ENCODE measurements at regions not wholly inside any gene's neighbourhood (a gene's known extent, or its start where the extent isn't known, plus 50 kb on each side); places are given as distances from the start of the nearest gene placed in this dataset.
A peak's percentile ranks its signal among the peaks of the same experiment; 100 is the strongest.
"Not testable (repeated sequence)": the region's sequence is repeated elsewhere in the genome, so short reads cannot be mapped to it uniquely, and the experiment has no call there.

DNA sequence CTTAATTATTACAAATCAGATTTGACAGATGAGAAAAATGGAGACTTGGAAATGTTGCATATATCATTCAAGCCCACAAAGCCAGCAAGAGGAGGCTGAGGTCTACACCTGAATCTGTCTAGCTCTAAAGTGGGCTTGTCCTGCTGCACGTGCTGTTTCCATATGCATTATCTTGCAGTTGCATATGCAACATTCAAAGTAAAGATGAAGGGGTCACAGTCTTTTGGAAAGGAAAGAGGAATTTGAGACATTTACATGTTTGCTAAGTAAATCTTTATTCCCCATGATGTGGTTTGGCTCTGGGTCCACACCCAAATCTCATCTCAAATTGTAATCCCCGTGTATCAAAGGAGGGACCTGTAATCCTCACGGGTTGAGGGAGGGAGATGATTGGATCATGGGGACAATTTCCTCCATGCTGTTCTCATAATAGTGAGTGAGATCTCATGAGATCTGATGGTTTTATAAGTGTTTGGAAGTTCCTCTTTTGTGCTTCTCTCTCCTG lies 98.3 kb downstream of the BACH1 start:
- DNase-seq: no peak

GRCh38 chr21:29403301-29403700 lies 104.6 kb downstream of the BACH1 start:
- DNase-seq: no peak

- no peak for DNase-seq
Measured at GRCh38 chr21:29403922-29404538, 105.3 kb downstream of the BACH1 start.

GRCh38 chr21:29405503-29406122 lies 106.9 kb downstream of the BACH1 start:
- no peak for DNase-seq

- no peak for DNase-seq
Measured at GRCh38 chr21:29406385-29406784, 107.7 kb downstream of the BACH1 start.

DNA sequence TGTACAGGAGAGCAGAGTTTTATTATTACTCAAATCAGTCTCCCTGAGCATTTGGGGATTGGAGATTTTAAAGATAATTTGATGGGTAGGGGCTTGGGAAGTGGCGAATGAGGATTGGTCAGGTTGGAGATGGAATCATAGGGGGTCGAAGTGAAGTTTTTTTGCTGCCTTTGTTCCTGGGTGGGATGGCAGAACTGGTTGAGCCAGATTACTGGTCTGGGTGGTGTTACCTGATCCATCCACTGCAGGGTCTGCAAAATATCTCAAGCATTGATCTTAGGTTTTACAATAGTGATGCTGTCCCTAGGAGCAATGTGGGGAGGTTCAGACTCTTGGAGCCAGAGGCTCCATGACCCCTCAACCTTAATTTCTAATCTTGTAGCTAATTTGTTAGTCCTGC lies 108.8 kb downstream of the BACH1 start:
- no peak for DNase-seq

- DNase-seq: no peak
Measured at GRCh38 chr21:29413683-29414082, 115.0 kb downstream of the BACH1 start.

GRCh38 chr21:29416268-29416667 lies 117.5 kb downstream of the BACH1 start:
- no peak for DNase-seq

- DNase-seq: no peak
Measured at GRCh38 chr21:29418813-29419212, 120.1 kb downstream of the BACH1 start.

DNA sequence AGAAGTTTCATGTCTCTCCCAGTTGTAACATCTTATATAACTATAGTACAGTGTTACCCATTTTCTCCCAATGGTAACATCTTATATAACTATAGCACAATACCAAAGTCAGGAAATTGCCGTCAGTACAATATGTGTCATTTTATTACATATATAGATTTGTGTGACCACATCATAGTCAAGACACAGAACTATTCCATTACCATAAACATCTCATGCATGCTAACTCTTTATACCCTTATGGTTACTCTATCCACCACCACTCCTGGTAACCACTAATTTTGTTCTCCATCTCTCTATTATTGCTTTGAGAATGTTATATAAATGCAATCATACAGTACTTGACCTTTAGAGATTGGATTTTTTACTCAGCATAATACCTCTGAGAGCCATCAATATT lies 120.7 kb downstream of the BACH1 start:
- DNase-seq: no peak

GRCh38 chr21:29423099-29423870 lies 124.6 kb downstream of the BACH1 start:
- no peak for DNase-seq

DNA sequence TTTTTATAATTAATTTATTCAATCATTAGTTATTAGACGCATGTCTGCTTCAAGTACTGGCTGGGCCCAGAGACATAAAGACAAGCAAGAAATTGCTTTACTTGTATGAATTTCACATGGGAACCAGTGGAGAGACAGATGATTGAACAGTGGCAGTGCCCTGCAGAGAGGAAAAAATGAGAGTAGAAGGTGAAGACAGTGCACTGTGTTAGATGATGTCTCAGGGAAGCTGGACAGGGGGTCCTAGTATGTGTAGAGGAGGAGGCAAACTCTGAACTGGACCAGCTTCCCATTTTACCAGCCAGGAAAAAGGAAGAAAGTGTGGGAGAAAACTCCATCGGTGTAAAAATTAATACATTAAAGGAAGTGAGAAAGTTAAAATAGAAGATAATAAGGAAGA lies 126.0 kb downstream of the BACH1 start:
- DNase-seq: no peak

GRCh38 chr21:29429218-29429617 lies 130.5 kb downstream of the BACH1 start:
- no peak for DNase-seq

DNA sequence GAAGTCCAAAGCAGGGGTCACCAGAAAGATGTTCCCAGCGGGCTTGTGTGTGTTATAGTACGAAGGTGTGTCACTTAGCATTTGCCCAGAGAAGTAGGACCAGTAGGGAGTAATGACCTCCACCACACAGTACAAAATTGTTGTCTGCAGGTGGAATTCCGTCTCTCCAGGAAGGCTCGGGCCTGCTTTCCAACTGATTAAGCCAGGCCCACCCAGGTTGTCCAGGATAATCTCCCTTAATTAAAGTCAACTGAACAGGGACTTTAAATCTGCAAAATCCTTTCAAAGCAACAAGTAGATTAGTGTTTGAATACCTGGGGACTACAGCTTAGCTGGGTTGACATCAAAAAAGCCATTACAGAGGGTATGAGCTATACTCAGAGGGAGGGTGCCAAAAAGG lies 131.3 kb downstream of the BACH1 start:
- no peak for DNase-seq

GRCh38 chr21:29430576-29430975 lies 131.9 kb downstream of the BACH1 start:
- DNase-seq: no peak

- DNase-seq: no peak
Measured at GRCh38 chr21:29431178-29431577, 132.5 kb downstream of the BACH1 start.

DNA sequence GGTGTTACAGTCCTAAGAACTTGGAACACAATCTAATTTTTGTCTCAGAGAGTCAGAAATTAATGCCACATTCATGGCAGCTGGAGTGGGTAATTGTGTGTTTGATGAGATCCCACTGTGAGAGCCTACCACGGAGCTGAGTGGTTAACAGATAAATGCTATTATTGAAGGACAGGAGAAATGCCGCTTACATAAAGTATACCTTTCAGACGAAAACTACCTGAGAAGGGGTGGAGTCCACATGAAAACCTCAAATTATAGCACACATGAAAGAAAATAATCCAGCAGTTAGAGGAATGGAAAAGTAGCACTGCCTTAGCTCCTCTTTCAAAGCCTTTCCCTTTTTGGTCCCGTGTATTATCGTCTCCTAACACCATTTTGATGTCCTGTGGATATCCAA lies 133.0 kb downstream of the BACH1 start:
- DNase-seq: peak; percentile 0

DNA sequence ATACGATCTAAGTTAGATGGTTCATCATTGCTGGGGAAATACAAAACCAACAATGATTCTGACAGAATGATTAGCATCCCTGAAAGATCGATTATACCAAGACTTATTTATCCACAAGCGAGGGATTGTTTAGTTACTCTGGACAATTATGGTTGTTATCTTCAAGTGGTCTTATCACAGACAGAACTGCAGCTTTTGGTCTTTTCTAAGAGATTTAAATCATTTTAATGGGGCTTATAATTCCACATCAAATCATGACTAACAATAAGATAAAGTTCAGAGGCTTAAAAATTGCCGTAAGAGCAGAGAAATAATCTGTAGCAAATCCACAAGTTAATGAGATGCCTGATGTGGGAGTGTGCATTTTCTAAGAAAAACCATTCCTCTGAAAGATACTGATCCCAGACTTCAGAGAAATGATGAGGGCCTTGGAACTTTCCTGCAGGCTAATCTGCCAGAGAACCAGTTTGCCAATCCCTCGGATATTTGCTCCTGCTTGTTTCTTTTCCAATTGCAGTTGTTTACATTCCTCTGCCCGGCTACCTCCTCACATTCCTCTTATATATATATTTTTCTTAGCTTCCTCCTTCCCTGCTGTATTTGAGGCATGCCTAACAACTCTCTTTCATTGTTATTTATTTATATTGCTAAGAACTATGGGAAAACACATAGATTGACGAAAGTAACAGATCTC lies 134.8 kb downstream of the BACH1 start:
- no peak for DNase-seq

GRCh38 chr21:29434081-29434480 lies 135.4 kb downstream of the BACH1 start:
- no peak for DNase-seq

- not testable (repeated sequence) for DNase-seq
Measured at GRCh38 chr21:29434982-29435381, 136.3 kb downstream of the BACH1 start.

DNA sequence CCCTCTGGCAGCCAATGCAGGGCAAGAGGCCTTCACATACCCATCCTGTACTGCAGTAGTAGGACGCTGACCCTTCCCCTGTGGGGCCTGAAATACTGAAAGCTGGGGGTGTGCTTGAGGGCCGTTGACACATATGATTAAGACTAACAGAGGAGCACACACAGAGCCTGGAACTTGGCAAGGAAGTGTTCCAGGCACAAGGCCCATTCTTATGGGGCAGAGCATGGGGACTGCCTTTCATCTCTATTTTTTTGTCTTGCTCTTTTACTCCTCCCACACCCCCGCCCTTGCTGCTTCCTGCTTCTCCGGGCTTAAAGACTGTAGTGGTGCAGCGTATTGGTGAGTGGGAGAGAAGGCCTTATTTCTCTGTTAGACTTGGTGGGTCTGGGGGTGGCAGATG lies 137.4 kb downstream of the BACH1 start:
- no peak for DNase-seq

DNA sequence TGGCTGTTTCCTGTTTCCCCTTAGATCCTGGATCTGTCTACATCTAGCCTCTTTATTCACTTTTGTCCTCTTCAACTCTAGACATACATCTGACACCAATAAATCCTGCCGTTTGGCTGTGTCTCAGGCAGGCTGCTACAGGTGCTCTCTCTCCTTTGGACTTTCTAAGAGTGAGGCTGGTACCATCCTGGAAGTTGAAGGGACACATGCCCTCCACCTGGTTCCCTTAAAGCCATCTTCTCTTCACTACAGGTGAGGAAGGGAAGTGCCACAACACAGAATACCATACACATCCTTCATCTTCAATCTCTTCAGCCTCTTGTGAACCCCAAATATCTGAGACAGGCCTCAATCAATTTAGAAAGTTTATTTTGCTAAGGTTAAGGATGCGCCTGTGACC lies 137.9 kb downstream of the BACH1 start:
- no peak for DNase-seq

DNA sequence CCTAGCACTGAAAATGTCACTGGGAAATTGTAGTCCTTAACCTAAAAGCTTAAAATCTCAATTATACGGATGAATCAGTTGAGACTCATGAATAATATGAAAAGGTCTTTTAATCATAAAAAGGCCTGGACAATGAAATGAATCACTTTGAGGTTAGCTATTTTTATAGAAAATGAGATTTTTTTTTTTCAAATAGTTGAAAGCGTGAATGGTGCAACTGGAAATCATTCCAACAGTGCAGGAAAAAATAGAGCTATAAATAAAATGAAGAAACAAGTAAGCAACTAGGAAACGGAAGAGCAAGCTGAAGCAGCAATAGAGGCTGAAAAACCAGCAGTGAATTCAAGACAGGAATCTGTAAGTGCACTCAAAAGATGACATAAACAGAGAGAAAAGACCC lies 142.9 kb downstream of the BACH1 start:
- DNase-seq: no peak

Data from COR-L47 (cell line).